ENCODE measurements at regions not wholly inside any gene's neighbourhood (a gene's known extent, or its start where the extent isn't known, plus 50 kb on each side); places are given as distances from the start of the nearest gene placed in this dataset.

DNA sequence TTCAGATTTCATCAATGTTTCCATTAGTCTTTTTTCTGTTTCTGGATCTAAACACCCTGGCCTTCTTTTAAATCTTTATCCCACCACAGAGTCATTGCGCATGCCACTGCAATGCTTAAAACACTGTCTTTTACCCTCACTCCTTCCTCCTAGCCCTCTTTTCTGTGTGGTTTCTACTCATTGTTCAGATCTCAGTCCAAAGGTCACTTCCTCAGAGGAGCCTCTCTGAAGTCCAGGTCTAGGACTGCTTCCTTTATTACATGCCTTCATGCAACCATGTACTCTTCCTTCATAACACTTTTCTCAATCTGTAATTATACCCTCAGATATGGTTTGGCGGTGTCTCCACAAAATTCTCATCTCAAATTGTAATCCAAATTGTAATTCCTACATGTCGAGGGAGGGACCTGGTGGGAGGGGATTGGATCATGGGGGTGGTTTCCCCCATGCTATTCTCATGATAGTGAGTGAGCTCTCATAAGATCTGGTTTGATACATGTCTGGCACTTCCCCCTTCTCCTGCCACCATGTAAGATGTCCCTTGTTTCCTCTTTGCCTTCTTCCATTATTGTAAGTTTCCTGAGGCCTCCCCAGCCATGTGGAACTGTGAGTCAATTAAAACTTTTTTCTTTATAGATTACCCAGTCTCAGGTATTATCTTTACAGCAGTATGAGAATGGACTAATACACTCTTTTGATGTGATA lies 808.9 kb downstream of the DIAPH3 start:
- Histone ChIP-seq H3K4me1 (ENCODE audit: control insufficient read depth, insufficient read depth, low read length) (no peaks in the 10 kb centered on the region), H3K9me3 (ENCODE audit: control insufficient read depth, insufficient read depth, low read length) (no peaks in the 10 kb centered on the region), H3K4me3 (ENCODE audit: low read length) (no peak overlapping the region), H3K27ac (ENCODE audit: low read length) (no peak overlapping the region), H3K27me3 (ENCODE audit: control insufficient read depth, insufficient read depth, low read length) (no peaks in the 10 kb centered on the region), H3K36me3 (ENCODE audit: control insufficient read depth, insufficient read depth, low read length) (no peaks in the 10 kb centered on the region)
- Mint-ChIP-seq H3K27me3 (ENCODE audit: low read depth in 2 of 2) (no peaks in the 10 kb centered on the region), H3K36me3 (no peaks in the 10 kb centered on the region), H3K4me1 (no peaks in the 10 kb centered on the region), H3K27ac (no peak overlapping the region), H3K4me3 (no peak overlapping the region), H3K9me3 (peaks cover 2 to 5% of the 10 kb centered on the region in 2 donors)
- TF ChIP-seq, protein P1, sequence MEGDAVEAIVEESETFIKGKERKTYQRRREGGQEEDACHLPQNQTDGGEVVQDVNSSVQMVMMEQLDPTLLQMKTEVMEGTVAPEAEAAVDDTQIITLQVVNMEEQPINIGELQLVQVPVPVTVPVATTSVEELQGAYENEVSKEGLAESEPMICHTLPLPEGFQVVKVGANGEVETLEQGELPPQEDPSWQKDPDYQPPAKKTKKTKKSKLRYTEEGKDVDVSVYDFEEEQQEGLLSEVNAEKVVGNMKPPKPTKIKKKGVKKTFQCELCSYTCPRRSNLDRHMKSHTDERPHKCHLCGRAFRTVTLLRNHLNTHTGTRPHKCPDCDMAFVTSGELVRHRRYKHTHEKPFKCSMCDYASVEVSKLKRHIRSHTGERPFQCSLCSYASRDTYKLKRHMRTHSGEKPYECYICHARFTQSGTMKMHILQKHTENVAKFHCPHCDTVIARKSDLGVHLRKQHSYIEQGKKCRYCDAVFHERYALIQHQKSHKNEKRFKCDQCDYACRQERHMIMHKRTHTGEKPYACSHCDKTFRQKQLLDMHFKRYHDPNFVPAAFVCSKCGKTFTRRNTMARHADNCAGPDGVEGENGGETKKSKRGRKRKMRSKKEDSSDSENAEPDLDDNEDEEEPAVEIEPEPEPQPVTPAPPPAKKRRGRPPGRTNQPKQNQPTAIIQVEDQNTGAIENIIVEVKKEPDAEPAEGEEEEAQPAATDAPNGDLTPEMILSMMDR (IDR thresholded peaks at IDR 0.05): no peak
- intact Hi-C loops (cut with micrococcal nuclease): no loop called here
- no peak for DNase-seq
- WGBS (ENCODE audit: insufficient coverage): 95% methylated on average over 2 of the region's 3 CpGs
- no peak for ATAC-seq

GRCh38 chr13:59356607-59357006 lies 807.1 kb downstream of the DIAPH3 start:
- no peak overlapping the region for H3K4me3 Mint-ChIP-seq
- DNase-seq (no peak), ATAC-seq (no peak)
- no peaks in the 10 kb centered on the region for H3K4me1 ChIP-seq (ENCODE audit: control insufficient read depth, insufficient read depth, low read length)
- H3K9me3 ChIP-seq (ENCODE audit: control insufficient read depth, insufficient read depth, low read length): no peaks in the 10 kb centered on the region
- H3K4me1 Mint-ChIP-seq: no peaks in the 10 kb centered on the region
- peaks cover 2 to 5% of the 10 kb centered on the region in 2 donors for H3K9me3 Mint-ChIP-seq
- intact Hi-C loops (cut with micrococcal nuclease): no loop called here
- no peak overlapping the region for H3K27ac ChIP-seq (ENCODE audit: low read length)
- no peaks in the 10 kb centered on the region for H3K36me3 Mint-ChIP-seq
- H3K36me3 ChIP-seq (ENCODE audit: control insufficient read depth, insufficient read depth, low read length): no peaks in the 10 kb centered on the region
- TF ChIP-seq, protein P1 (IDR thresholded peaks at IDR 0.05): no peak
- H3K27me3 Mint-ChIP-seq (ENCODE audit: low read depth in 2 of 2): no peaks in the 10 kb centered on the region
- H3K27me3 ChIP-seq (ENCODE audit: control insufficient read depth, insufficient read depth, low read length): no peaks in the 10 kb centered on the region
- no peak overlapping the region for H3K4me3 ChIP-seq (ENCODE audit: low read length)
- 62% methylated on average over 8 of the region's 8 CpGs for WGBS (ENCODE audit: insufficient coverage)
- H3K27ac Mint-ChIP-seq: no peak overlapping the region

DNA sequence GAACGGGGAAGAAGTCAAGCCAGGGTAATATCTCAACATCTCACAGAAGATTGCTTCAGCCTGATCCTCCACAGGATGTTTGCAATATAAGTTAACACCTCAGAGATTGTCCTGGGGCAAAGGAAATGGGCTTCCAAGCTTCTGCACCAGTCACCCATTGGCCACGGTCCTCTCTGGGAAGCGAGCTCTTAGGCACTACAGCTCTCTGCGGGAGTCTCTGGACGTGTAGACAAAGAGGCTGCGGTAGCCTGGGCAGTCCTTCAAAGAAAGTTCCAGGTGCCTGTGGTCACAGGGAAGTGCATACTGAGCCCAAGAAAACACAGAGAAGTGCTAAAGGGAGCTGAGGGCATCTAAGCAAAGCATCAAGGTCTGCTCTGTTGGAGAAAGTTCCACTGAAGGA lies 805.7 kb downstream of the DIAPH3 start:
- no peaks in the 10 kb centered on the region for H3K36me3 ChIP-seq (ENCODE audit: control insufficient read depth, insufficient read depth, low read length)
- TF ChIP-seq, protein P1 (IDR thresholded peaks at IDR 0.05): no peak
- H3K4me1 ChIP-seq (ENCODE audit: control insufficient read depth, insufficient read depth, low read length): no peaks in the 10 kb centered on the region
- H3K4me3 ChIP-seq (ENCODE audit: low read length): no peak overlapping the region
- no peaks in the 10 kb centered on the region for H3K4me1 Mint-ChIP-seq
- H3K27me3 ChIP-seq (ENCODE audit: control insufficient read depth, insufficient read depth, low read length): no peaks in the 10 kb centered on the region
- no peak overlapping the region for H3K27ac ChIP-seq (ENCODE audit: low read length)
- H3K27ac Mint-ChIP-seq: no peak overlapping the region
- ATAC-seq (no peak), DNase-seq (no peak)
- H3K4me3 Mint-ChIP-seq: no peak overlapping the region
- H3K36me3 Mint-ChIP-seq: no peaks in the 10 kb centered on the region
- intact Hi-C loops (cut with micrococcal nuclease): no loop called here
- no peaks in the 10 kb centered on the region for H3K27me3 Mint-ChIP-seq (ENCODE audit: low read depth in 2 of 2)
- 91% methylated on average over 6 of the region's 6 CpGs for WGBS (ENCODE audit: insufficient coverage)
- peaks cover 2 to 5% of the 10 kb centered on the region in 2 donors for H3K9me3 Mint-ChIP-seq
- H3K9me3 ChIP-seq (ENCODE audit: control insufficient read depth, insufficient read depth, low read length): no peaks in the 10 kb centered on the region

GRCh38 chr13:59360108-59360507 lies 803.6 kb downstream of the DIAPH3 start:
- no peaks in the 10 kb centered on the region for H3K4me1 Mint-ChIP-seq
- intact Hi-C loops (cut with micrococcal nuclease): no loop called here
- no peaks in the 10 kb centered on the region for H3K36me3 ChIP-seq (ENCODE audit: control insufficient read depth, insufficient read depth, low read length)
- H3K36me3 Mint-ChIP-seq: no peaks in the 10 kb centered on the region
- no peaks in the 10 kb centered on the region for H3K4me1 ChIP-seq (ENCODE audit: control insufficient read depth, insufficient read depth, low read length)
- DNase-seq (peak in 1 of 2 donors; percentile 2), ATAC-seq (no peak)
- no peak overlapping the region for H3K4me3 ChIP-seq (ENCODE audit: low read length)
- TF ChIP-seq, protein P1 (IDR thresholded peaks at IDR 0.05): no peak
- H3K4me3 Mint-ChIP-seq: no peak overlapping the region
- H3K27me3 Mint-ChIP-seq (ENCODE audit: low read depth in 2 of 2): no peaks in the 10 kb centered on the region
- no peaks in the 10 kb centered on the region for H3K9me3 ChIP-seq (ENCODE audit: control insufficient read depth, insufficient read depth, low read length)
- H3K27ac Mint-ChIP-seq: no peak overlapping the region
- peaks cover 2% of the 10 kb centered on the region in 2 donors for H3K9me3 Mint-ChIP-seq
- no peak overlapping the region for H3K27ac ChIP-seq (ENCODE audit: low read length)
- H3K27me3 ChIP-seq (ENCODE audit: control insufficient read depth, insufficient read depth, low read length): no peaks in the 10 kb centered on the region
